C4-2B (cell line): ENCODE measurements at regions not wholly inside any gene's neighbourhood (a gene's known extent, or its start where the extent isn't known, plus 50 kb on each side); places are given as distances from the start of the nearest gene placed in this dataset.

Source experiments
- ZFX ChIP-seq: fragments of 450-650 bp; IDR thresholded peaks from 2 replicates; pipeline ENCODE4 v1.6.1; 2017
- TF ChIP-seq, protein P1 (sequence below): fragments of 450-650 bp; conservative IDR thresholded peaks from 2 replicates; pipeline ENCODE4 v1.5.1; 2017; ENCODE audit warnings: mild to moderate bottlenecking

DNA sequence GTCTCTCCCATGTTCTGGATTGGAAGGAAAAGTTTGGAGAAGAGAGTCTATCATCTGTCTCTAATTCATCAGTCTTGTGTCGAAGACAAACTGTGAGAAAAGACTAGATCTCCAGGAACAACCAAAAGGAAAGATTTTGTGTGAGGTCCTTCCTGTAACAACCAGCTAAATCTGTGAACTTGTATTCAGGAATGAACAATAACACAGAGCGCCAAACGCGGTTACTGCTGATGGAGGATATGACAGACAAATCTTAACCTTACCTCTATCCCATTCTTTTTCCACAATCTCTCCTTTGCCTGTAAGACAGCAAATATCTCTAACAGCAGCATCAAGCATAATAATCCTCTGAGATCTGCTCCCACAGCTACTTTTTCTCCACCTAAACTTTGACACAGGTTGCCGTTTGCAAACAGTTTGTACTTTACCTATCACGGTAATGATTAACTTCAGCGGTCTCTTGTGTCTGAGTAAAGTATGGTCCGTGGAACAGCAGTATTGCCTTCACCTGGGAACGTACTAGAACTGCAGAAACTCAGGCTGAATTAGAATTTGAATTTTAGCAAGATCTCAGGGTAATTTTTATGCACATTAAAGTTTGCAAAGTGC lies 387.6 kb downstream of the ELAVL2 start:
- TF ChIP-seq, protein P1, sequence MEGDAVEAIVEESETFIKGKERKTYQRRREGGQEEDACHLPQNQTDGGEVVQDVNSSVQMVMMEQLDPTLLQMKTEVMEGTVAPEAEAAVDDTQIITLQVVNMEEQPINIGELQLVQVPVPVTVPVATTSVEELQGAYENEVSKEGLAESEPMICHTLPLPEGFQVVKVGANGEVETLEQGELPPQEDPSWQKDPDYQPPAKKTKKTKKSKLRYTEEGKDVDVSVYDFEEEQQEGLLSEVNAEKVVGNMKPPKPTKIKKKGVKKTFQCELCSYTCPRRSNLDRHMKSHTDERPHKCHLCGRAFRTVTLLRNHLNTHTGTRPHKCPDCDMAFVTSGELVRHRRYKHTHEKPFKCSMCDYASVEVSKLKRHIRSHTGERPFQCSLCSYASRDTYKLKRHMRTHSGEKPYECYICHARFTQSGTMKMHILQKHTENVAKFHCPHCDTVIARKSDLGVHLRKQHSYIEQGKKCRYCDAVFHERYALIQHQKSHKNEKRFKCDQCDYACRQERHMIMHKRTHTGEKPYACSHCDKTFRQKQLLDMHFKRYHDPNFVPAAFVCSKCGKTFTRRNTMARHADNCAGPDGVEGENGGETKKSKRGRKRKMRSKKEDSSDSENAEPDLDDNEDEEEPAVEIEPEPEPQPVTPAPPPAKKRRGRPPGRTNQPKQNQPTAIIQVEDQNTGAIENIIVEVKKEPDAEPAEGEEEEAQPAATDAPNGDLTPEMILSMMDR: no peak
- TF ChIP-seq ZFX: no peak
